ENCODE measurements at regions not wholly inside any gene's neighbourhood (a gene's known extent, or its start where the extent isn't known, plus 50 kb on each side); places are given as distances from the start of the nearest gene placed in this dataset.

DNA sequence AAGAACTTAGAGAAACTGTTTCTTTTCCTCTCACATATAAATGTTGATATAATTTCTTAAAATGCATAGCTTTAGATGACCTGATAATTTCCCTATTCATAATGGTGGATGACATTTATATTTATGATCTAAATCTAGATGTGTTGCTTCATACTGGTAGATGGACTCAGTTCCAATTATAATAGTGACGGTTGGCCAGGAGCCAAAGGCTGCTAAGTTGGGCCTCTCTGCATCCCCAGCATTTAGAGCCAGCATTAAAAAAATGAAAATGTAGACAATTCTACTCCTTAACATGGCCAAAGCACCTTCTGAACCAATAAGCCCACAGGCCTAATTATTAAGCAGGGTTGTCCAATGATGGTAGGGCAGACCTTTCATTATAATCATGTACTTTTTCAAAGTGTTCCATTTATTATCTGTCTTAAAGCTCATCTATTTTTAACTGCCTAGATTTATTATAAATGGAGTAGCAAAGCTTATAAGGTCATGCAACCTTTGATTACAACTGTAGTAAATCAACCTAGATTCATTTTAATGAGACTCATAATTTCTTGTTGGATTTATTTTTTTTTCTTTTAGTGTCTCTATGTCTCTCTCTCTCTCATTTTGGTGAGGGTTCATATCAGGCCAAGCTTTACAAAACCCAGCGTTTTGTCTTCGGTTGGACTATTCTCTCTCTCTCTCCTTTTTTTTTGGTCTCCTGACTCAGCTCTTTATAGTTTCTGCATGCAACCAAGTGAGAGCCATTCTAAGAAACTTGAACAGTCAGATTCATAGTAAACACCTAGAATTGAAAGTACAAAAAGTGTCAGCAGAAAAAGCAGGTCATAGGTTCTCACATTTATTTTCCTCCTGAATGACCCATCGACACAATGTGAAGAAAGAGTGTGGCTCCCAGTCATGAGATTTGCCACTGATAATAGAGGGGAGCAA, 2016.1 kb upstream of the PIK3C3 start:
- in situ Hi-C loops (cut with MboI; ENCODE audit: low pct_unique_long_range_greater_than_20kb, low sequenced_read_pairs, unreplicated experiment) = no loop called here
- TF ChIP-seq, protein P1, sequence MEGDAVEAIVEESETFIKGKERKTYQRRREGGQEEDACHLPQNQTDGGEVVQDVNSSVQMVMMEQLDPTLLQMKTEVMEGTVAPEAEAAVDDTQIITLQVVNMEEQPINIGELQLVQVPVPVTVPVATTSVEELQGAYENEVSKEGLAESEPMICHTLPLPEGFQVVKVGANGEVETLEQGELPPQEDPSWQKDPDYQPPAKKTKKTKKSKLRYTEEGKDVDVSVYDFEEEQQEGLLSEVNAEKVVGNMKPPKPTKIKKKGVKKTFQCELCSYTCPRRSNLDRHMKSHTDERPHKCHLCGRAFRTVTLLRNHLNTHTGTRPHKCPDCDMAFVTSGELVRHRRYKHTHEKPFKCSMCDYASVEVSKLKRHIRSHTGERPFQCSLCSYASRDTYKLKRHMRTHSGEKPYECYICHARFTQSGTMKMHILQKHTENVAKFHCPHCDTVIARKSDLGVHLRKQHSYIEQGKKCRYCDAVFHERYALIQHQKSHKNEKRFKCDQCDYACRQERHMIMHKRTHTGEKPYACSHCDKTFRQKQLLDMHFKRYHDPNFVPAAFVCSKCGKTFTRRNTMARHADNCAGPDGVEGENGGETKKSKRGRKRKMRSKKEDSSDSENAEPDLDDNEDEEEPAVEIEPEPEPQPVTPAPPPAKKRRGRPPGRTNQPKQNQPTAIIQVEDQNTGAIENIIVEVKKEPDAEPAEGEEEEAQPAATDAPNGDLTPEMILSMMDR (IDR thresholded peaks at IDR 0.05; ENCODE audit: extremely low read depth, insufficient read depth, missing control alignments) = no peak

DNA sequence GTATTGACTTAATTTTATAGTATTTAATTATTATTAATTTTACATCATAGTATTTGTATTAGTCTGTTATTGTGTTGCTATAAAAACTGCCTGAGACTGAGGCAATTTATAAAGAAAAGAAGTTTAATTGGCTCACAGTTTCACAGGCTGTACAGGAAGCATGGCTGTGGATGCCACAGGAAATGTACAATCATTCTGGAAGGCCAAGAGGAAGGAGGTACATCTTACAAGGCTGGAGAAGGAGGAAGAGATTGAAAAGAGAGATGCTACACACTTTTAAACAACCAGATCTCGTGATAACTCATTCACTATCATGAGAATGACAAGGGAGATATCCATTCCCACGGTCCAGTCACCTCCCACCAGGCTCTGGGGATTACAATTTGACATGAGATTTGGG, 2019.4 kb upstream of the PIK3C3 start:
- TF ChIP-seq, protein P1 (IDR thresholded peaks at IDR 0.05; ENCODE audit: extremely low read depth, insufficient read depth, missing control alignments) = no peak
- in situ Hi-C loops (cut with MboI; ENCODE audit: low pct_unique_long_range_greater_than_20kb, low sequenced_read_pairs, unreplicated experiment) = no loop called here
- no peak for DNase-seq (ENCODE audit: low spot score)

More for the DNA sequence above, 2016.1 kb upstream of the PIK3C3 start:
- no peak for DNase-seq (ENCODE audit: low spot score)

GRCh38 chr18:39918847-39919246, 2036.2 kb upstream of the PIK3C3 start:
- TF ChIP-seq, protein P1 (IDR thresholded peaks at IDR 0.05; ENCODE audit: extremely low read depth, insufficient read depth, missing control alignments) = no peak
- in situ Hi-C loops (cut with MboI; ENCODE audit: low pct_unique_long_range_greater_than_20kb, low sequenced_read_pairs, unreplicated experiment) = no loop called here
- DNase-seq (ENCODE audit: low spot score) = no peak

DNA sequence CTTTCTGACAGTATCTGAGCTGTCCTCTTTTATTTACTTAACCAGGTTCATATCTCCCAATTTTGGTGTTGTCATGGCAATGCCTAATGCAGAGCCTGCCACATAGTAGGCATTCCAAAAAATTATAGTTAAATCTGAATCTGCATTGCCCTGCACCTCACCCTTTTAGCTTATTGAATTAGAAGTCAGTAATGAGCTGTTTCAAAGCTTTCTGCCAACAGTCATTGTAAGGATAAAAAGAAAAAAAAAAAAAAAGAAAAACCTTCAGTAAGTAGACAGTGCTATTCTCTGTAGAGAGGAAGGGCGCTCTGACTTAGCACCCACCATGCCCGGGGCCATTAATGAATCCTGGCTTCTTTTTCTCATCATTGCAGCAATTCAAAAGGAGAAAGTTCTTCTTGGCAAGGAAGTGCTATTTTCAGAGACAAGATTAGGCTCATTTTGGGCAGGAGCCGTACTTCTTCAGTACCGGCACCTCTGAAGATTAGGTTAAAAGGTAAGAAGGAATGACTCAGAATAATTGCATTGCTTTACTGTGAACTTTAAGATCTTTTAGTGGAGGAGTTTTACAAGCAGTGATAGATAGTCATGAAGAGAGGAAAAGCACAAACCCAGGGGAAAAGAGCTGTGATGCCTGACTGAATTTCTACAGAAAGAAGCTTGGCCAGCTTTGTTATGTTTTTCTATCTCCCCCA, 2041.2 kb upstream of the PIK3C3 start:
- no peak for DNase-seq (ENCODE audit: low spot score)
- in situ Hi-C loops (cut with MboI; ENCODE audit: low pct_unique_long_range_greater_than_20kb, low sequenced_read_pairs, unreplicated experiment) = no loop called here
- TF ChIP-seq, protein P1 (IDR thresholded peaks at IDR 0.05; ENCODE audit: extremely low read depth, insufficient read depth, missing control alignments) = no peak

DNA sequence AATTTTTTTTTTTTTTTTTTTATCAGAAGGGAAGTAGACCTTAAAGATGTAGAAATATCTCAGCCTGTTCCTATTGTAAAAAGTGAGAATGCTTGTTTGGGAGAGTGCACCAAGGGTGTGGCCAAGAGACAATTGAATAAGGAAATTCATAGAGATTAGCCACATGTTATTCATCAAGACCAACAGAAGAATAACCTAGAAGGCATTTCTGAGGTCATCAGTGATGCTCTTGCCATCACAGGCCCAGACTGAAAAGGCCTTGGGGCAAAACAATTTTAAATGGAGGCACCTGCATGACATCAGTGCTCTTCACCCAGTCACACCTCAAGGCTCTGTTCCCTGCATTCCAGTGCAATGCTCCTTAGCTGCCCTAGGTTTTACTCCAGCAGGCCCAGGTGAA, 2043.3 kb upstream of the PIK3C3 start:
- in situ Hi-C loops (cut with MboI; ENCODE audit: low pct_unique_long_range_greater_than_20kb, low sequenced_read_pairs, unreplicated experiment) = no loop called here
- no peak for DNase-seq (ENCODE audit: low spot score)
- TF ChIP-seq, protein P1 (IDR thresholded peaks at IDR 0.05; ENCODE audit: extremely low read depth, insufficient read depth, missing control alignments) = no peak

DNA sequence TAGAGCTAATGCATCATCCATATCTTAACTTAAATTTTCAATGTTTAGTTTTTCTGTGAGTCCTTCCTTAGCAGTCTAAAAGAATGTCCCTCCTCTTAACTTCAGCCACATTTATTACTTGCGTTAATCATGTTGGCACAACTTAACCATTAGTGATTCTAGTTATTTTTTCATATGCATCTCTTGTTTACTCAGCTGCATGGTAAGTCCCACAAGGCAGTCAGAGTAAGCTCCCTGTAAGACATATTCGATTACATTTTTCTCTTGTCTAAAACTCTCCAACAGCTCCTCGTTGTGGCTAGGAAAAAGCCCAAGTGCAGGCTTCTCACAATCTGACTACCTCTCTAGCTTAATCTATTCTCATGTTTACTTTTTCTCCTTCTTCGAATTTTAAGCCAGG, 2045.3 kb upstream of the PIK3C3 start:
- TF ChIP-seq, protein P1 (IDR thresholded peaks at IDR 0.05; ENCODE audit: extremely low read depth, insufficient read depth, missing control alignments) = no peak
- no peak for DNase-seq (ENCODE audit: low spot score)
- in situ Hi-C loops (cut with MboI; ENCODE audit: low pct_unique_long_range_greater_than_20kb, low sequenced_read_pairs, unreplicated experiment) = no loop called here
